Neural cell (in vitro differentiated cells): ENCODE measurements at regions not wholly inside any gene's neighbourhood (a gene's known extent, or its start where the extent isn't known, plus 50 kb on each side); places are given as distances from the start of the nearest gene placed in this dataset.

Source experiments
- REST ChIP-seq: IDR thresholded peaks from 2 replicates; pipeline ENCODE4 v1.6.1; 2012; ENCODE audit warnings: borderline replicate concordance
- TF ChIP-seq, protein P1 (sequence below): fragments of 450-650 bp; IDR thresholded peaks from 2 replicates; pipeline ENCODE4 v1.5.1; 2014; ENCODE audit warnings: antibody characterized with exemption, mild to moderate bottlenecking, moderate library complexity; ENCODE audit not compliant: poor library complexity, severe bottlenecking

- TF ChIP-seq, protein P1, sequence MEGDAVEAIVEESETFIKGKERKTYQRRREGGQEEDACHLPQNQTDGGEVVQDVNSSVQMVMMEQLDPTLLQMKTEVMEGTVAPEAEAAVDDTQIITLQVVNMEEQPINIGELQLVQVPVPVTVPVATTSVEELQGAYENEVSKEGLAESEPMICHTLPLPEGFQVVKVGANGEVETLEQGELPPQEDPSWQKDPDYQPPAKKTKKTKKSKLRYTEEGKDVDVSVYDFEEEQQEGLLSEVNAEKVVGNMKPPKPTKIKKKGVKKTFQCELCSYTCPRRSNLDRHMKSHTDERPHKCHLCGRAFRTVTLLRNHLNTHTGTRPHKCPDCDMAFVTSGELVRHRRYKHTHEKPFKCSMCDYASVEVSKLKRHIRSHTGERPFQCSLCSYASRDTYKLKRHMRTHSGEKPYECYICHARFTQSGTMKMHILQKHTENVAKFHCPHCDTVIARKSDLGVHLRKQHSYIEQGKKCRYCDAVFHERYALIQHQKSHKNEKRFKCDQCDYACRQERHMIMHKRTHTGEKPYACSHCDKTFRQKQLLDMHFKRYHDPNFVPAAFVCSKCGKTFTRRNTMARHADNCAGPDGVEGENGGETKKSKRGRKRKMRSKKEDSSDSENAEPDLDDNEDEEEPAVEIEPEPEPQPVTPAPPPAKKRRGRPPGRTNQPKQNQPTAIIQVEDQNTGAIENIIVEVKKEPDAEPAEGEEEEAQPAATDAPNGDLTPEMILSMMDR: no peak
- TF ChIP-seq REST: no peak
Measured at GRCh38 chr6:144564202-144564601, 279.1 kb downstream of the UTRN start.
